WERI-Rb-1 (cell line): ENCODE measurements at regions not wholly inside any gene's neighbourhood (a gene's known extent, or its start where the extent isn't known, plus 50 kb on each side); places are given as distances from the start of the nearest gene placed in this dataset.
"Not testable (repeated sequence)": the region's sequence is repeated elsewhere in the genome, so short reads cannot be mapped to it uniquely, and the experiment has no call there.

Experiments
- DNase-seq: peaks from one replicate; pipeline ENCODE4 v3.0.0-alpha.2; 2020
- H3K27ac ChIP-seq: fragments of 250-450 bp; sonication (Bioruptor Pico); 2 replicates; pipeline ENCODE4 v1.5.1; 2020; ENCODE audit warnings: mild to moderate bottlenecking, moderate library complexity
- H3K27me3 ChIP-seq: fragments of 250-450 bp; sonication (Bioruptor Pico); 2 replicates; pipeline ENCODE4 v1.5.1; 2021; ENCODE audit warnings: mild to moderate bottlenecking, low read depth, moderate library complexity; ENCODE audit not compliant: insufficient read depth, severe bottlenecking
- H3K36me3 ChIP-seq: fragments of 250-450 bp; sonication (Bioruptor Pico); 2 replicates; pipeline ENCODE4 v1.5.1; 2020; ENCODE audit warnings: mild to moderate bottlenecking, moderate library complexity
- H3K4me3 ChIP-seq: 2 replicates; pipeline ENCODE4 v1.5.1; 2011; ENCODE audit warnings: low read depth, mild to moderate bottlenecking, control low read depth, low read length
- H3K9me3 ChIP-seq: fragments of 250-450 bp; sonication (Bioruptor Pico); 2 replicates; pipeline ENCODE4 v1.5.1; 2021; ENCODE audit warnings: mild to moderate bottlenecking, moderate library complexity; ENCODE audit not compliant: severe bottlenecking
- CTCF ChIP-seq: IDR thresholded peaks from 2 replicates; pipeline ENCODE4 v1.5.1; 2011; ENCODE audit warnings: low read depth, mild to moderate bottlenecking, control low read depth, inconsistent platforms, low read length

GRCh38 chr20:40008177-40008576 is 680.9 kb downstream of the MAFB start:
- H3K9me3 ChIP-seq: no peaks in the 10 kb centered on the region
- H3K4me3 ChIP-seq: no peak overlapping the region
- no peaks in the 10 kb centered on the region for H3K36me3 ChIP-seq
- no peak for TF ChIP-seq CTCF
- no peak overlapping the region for H3K27ac ChIP-seq
- no peak for DNase-seq
- no peaks in the 10 kb centered on the region for H3K27me3 ChIP-seq

GRCh38 chr20:40006168-40006860 is 682.7 kb downstream of the MAFB start:
- no peaks in the 10 kb centered on the region for H3K27me3 ChIP-seq
- no peaks in the 10 kb centered on the region for H3K9me3 ChIP-seq
- no peaks in the 10 kb centered on the region for H3K36me3 ChIP-seq
- TF ChIP-seq CTCF: no peak
- DNase-seq: no peak
- H3K27ac ChIP-seq: no peak overlapping the region
- H3K4me3 ChIP-seq: no peak overlapping the region

GRCh38 chr20:40004092-40004491 is 684.9 kb downstream of the MAFB start:
- H3K9me3 ChIP-seq, H3K27me3 ChIP-seq, H3K36me3 ChIP-seq, DNase-seq, H3K27ac ChIP-seq, H3K4me3 ChIP-seq: not testable (repeated sequence)

GRCh38 chr20:39993742-39994141 is 695.3 kb downstream of the MAFB start:
- no peak for DNase-seq
- no peak for TF ChIP-seq CTCF

GRCh38 chr20:39990692-39991091 is 698.3 kb downstream of the MAFB start:
- H3K27ac ChIP-seq: no peak overlapping the region
- peaks cover 5% of the 10 kb centered on the region for H3K27me3 ChIP-seq
- no peak for TF ChIP-seq CTCF
- DNase-seq: no peak
- no peak overlapping the region for H3K4me3 ChIP-seq
- H3K9me3 ChIP-seq: no peaks in the 10 kb centered on the region
- H3K36me3 ChIP-seq: no peaks in the 10 kb centered on the region

More at GRCh38 chr20:39993742-39994141, 695.3 kb downstream of the MAFB start:
- H3K9me3 ChIP-seq: no peaks in the 10 kb centered on the region
- H3K27ac ChIP-seq: no peak overlapping the region
- H3K4me3 ChIP-seq: no peak overlapping the region
- no peaks in the 10 kb centered on the region for H3K36me3 ChIP-seq
- H3K27me3 ChIP-seq: peaks cover 3% of the 10 kb centered on the region

GRCh38 chr20:39988991-39989390 is 700.0 kb downstream of the MAFB start:
- Histone ChIP-seq H3K36me3 (no peaks in the 10 kb centered on the region), H3K4me3 (no peak overlapping the region), H3K27me3 (peaks cover 6% of the 10 kb centered on the region), H3K27ac (no peak overlapping the region), H3K9me3 (no peaks in the 10 kb centered on the region)
- no peak for TF ChIP-seq CTCF
- no peak for DNase-seq
